ENCODE measurements at regions not wholly inside any gene's neighbourhood (a gene's known extent, or its start where the extent isn't known, plus 50 kb on each side); places are given as distances from the start of the nearest gene placed in this dataset.

DNA sequence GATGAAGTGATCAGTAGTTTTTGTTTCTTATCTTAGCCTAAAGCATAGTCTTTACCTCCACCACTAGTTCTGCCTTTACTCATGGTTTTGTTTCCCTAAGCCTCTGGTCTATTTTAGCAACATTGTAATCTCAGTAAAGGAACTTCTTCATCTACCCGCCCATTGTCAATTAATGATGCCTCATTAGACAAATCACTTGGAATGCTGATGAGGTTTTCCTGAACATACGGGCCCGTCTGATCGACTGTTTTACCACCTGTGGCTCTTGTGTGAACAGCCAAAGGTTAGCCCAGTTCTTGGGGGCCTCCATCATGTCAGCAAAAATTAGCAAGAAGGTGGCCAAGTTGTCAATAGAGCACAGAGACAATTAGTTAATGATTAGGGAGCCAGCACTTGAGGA lies 470.1 kb upstream of the ARRDC4 start:
- DNase-seq (ENCODE audit: low read depth in 2 of 2), result no peak

GRCh38 chr15:97501291-97501690 lies 459.2 kb upstream of the ARRDC4 start:
- DNase-seq (ENCODE audit: low read depth in 2 of 2), result no peak

DNA sequence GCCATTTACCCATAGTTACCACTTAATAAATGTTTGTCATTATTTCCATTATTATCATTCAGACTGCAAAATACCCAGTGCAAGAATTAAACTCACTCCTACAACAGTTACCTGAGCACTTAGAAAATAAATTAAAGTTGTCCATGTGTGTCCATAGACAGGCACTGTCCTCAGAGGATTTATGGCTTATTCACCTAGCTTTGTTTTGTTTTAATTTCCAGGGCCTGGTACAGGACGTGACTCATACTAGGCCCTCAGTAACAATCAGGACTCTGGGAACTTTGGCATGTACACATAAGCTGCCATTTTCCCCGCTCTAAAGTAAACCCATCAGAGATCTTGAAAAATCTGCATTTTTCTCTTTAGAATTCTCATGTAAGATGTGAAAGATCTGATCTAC lies 458.5 kb upstream of the ARRDC4 start:
- no peak for DNase-seq (ENCODE audit: low read depth in 2 of 2)

- no peak for DNase-seq (ENCODE audit: low read depth in 2 of 2)
Observed at GRCh38 chr15:97504031-97504792, 456.3 kb upstream of the ARRDC4 start.

DNA sequence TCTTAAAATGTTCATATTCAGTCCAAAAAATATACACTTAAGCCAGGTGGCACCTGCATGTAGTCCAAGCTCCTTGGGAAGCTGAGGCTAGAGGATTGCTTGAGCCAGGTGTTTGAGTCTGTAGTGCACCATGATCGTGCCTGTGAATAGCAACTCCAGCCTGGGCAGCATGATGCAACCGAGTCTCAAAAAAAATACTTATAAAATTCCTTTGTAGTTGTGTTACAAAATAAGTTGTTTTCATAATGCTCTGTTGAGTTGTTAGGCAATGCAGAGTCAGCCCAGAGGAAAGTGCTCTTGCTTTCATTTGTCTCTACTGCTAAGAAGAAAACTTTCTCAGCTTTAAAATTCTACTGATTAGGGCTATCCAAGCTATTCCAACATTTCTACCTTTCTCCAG lies 442.8 kb upstream of the ARRDC4 start:
- no peak for DNase-seq (ENCODE audit: low read depth in 2 of 2)

DNA sequence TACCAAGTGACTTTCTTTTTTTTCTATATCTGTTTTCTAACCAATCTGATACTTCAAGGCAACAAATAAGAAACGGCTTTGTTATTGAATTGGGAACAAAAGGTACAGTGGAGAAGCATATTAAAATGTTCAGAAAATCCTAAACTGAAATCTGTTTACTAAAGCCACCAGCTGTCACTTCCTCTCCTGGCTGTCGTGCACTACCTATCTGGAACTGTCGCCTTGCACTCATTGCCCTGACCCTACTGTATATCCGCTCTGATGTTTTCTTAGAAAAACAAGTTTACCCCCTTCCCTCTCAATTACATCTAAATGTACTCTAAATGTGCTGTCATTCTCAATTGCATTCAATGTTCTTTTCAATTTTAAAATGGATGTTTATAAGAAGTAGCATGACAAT lies 439.8 kb upstream of the ARRDC4 start:
- no peak for DNase-seq (ENCODE audit: low read depth in 2 of 2)

DNA sequence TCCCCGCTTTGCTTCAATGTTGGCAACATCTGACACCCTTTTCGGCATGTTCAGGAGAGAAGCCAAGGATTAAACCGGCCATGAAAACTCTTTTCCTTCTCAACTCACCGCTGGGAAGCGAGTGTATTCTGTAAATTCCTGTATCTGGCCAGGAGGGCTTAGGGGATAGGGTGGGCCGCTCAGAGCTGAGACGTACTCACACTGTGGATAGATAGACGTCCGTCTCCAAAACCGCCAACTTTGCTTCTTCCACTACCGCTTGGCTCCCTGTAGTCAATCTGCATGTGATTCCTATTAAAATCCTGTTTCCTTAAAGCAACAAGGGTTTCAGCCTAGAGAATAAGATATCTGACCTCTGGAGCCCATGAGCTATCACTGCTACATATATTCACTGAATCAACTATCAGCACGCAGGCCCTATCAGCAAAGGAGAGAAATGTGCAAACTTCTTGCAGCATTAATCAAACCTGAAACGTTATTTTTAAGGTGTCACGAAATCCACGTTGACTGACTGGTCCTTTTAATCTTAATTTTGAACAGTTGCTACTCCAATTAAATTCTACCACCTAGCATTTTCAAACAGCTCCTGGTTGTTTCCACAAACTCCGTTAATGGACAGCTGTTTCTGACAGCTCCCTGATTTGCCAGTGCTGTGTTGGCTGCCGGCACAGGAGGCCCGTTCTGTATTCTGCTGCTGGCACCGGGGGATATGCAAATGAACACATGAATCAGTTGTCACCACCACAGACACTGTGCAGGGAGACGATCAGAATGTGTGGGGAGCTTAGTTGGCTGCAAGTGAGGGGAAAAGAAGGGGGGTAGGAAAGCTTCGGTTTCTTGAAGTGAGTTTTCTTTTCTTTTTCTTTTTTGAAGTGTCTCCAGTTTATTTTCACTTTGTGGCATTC lies 438.9 kb upstream of the ARRDC4 start:
- no peak for DNase-seq (ENCODE audit: low read depth in 2 of 2)

- DNase-seq (ENCODE audit: low read depth in 2 of 2), result no peak
Observed at GRCh38 chr15:97522347-97522746, 438.2 kb upstream of the ARRDC4 start.

DNA sequence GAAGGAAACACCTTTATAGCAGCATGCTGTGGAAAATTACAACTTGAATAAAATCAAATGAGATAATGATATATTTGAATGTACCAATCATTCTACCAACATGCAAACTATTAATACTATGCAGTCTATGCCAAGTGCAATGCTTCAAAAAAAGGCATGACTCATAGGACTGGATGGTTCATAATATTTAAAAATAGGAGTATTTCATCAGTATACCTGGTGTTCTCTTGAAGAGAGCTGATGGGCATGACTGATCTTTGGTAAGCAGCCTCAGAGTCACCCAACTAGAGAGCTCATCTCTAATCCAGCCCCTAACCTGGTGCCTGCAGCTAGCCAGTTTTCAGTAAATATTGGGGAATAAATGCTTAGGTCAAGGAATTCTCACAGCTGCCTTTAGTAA lies 434.7 kb upstream of the ARRDC4 start:
- DNase-seq (ENCODE audit: low read depth in 2 of 2), result no peak

DNA sequence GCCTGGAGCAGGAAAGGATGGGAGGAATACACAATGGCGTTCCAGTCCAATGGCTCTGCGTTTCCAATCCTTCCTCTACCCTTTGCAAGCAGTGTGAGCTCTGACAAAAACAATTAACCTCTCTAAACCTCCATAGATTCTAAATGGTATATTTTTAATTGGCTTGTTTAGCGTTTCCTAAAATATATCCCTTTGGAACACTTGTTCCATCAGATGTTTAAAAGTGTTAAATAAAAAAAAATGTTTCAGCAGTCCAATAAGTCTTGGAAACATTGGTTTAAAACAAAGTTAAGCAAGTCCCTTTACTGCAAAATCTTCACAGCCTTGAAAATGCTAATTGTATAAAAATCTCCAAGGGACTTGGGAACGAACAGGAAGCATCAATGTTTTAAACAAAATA lies 432.3 kb upstream of the ARRDC4 start:
- DNase-seq (ENCODE audit: low read depth in 2 of 2), result no peak

GRCh38 chr15:97545799-97546198 lies 414.7 kb upstream of the ARRDC4 start:
- DNase-seq (ENCODE audit: low read depth in 2 of 2), result no peak

GRCh38 chr15:97547381-97547780 lies 413.1 kb upstream of the ARRDC4 start:
- DNase-seq (ENCODE audit: low read depth in 2 of 2), result no peak

GRCh38 chr15:97561529-97561928 lies 399.0 kb upstream of the ARRDC4 start:
- no peak for DNase-seq (ENCODE audit: low read depth in 2 of 2)

DNA sequence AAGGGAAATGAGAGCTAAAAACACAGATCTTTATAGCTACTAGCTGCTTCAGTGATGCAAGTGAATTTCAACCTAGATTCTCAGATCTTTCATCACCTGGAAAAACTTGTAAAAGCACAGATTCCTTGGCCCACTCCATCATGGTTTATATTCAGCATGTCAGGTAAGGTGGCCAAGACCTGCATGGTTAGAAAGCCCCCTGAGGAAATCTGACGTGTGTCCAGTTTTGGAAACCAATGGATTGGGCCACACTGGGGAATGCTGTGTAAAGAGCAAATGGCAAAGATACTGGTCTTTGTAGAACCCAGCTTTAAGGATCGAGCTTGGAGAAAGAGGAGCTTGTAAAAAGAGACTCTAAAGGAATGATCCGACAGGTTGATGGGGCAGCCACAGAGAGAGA lies 397.0 kb upstream of the ARRDC4 start:
- DNase-seq (ENCODE audit: low read depth in 2 of 2), result no peak

- DNase-seq (ENCODE audit: low read depth in 2 of 2), result no peak
Observed at GRCh38 chr15:97566961-97567360, 393.5 kb upstream of the ARRDC4 start.

GRCh38 chr15:97567411-97567810 lies 393.1 kb upstream of the ARRDC4 start:
- no peak for DNase-seq (ENCODE audit: low read depth in 2 of 2)

DNA sequence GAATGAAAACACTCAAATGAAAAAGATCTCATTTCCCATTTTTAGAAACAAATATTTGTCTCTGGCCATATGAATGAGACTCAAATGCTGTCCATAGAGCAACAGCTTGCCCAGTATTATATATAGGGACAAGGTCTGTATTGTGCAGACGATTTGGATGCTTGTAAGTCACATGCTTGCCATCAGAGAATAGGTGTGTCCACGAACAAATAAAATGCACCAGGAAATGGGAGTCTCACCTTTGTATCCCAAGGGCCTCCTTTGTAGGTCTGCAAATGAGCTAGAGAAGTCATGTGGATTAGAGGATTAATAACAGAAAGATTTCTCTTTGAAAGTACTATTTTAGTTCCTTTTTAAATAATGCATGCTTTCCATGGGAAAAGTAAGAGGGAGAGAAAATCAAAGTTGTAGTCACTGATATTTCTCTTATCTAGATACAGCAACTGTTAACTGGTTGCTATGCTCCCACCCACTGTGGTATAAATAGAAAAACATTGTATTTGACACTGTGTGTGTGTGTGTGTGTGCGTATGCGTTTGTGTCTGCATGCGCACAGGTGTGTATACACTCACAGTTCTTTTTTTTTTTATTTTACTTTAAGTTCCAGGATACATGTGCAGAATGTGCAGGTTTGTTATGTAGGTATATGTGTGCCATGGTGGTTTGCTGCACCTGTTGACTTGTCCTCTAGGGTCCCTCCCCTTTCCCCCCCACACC lies 383.4 kb upstream of the ARRDC4 start:
- DNase-seq (ENCODE audit: low read depth in 2 of 2), result no peak

DNA sequence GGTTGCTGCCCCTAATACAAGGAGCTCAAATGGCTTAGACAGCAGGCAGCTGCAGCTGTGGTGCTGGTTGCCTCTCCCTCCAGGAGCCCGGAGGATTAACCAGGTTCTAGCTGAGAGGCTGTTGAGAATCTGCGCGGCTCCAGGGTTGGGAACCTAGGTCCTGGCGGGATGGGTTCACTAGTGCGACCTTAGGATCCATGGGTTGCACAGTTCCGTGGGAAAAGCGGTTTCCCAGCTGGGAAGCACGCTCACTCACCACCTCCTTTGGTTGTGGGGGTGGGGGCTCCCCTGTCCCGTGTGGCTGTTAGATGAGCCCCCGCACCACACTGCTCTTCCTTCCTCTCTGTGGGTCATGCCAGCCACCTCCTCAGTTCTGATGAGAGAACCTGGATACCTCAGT lies 375.1 kb upstream of the ARRDC4 start:
- no peak for DNase-seq (ENCODE audit: low read depth in 2 of 2)

DNA sequence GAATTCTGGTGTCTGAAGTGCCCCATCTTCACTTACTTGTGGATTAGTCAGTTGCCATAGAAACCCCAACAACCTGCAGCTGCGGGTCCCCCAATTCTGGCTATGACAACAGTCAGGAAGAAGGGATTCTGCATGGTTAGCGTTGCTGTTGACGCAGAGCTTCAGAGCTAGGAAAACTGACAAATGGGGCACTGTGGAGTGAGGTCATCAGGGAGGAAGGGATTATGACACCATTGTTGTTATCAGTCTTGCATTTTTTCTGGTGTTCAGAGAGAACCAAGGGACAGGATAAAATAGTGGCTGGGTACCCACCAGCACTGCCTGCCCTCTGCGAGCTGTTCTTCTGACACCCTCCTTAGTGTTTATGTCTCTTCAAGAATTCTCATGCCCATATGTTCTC lies 367.7 kb upstream of the ARRDC4 start:
- no peak for DNase-seq (ENCODE audit: low read depth in 2 of 2)

- no peak for DNase-seq (ENCODE audit: low read depth in 2 of 2)
Observed at GRCh38 chr15:97597801-97598200, 362.7 kb upstream of the ARRDC4 start.

DNA sequence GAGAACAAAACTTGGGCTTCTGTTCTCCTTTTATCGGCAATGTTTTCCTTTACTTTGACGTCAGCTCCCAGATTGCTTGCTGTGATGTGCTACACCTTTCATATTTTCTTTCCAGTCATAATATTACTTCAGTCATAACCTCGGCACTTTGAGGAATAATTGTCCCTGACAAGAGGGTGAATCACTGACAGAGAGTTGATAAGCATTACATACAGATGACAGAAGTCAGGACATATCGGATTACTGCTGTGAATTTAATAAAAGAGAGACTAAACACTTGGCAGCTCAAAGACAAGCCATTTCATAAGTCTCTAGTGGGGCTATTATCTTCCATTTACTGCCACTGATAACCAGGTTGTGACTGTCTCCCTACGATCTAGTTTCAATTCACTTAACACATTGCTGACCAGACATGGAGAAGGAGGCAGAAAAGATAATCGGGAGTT lies 362.1 kb upstream of the ARRDC4 start:
- DNase-seq (ENCODE audit: low read depth in 2 of 2), result no peak

- DNase-seq (ENCODE audit: low read depth in 2 of 2), result no peak
Observed at GRCh38 chr15:97600190-97600589, 360.3 kb upstream of the ARRDC4 start.
